ENCODE measurements at regions not wholly inside any gene's neighbourhood (a gene's known extent, or its start where the extent isn't known, plus 50 kb on each side); places are given as distances from the start of the nearest gene placed in this dataset.

DNA sequence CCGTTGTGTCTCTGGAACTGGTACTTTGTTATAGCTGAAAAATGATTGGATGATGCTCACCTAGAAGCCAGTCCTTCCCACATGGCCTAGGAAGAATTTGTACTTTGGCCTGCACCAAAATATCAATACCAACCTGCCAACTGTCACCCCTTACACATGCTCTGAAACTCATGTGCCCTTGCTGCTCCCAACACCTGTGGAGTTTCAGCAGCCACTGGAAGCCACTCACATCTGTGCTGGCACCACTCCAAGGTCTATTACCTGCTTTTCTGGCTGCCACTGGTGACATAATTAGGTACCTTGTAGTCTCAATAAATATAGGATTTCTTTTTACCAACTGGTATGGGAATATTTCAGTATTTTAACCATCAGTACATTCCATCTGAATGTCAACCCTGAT lies 363.6 kb downstream of the SH3GL2 start:
- no peak overlapping the region for H3K27ac Mint-ChIP-seq
- H3K4me3 Mint-ChIP-seq, result no peak overlapping the region

DNA sequence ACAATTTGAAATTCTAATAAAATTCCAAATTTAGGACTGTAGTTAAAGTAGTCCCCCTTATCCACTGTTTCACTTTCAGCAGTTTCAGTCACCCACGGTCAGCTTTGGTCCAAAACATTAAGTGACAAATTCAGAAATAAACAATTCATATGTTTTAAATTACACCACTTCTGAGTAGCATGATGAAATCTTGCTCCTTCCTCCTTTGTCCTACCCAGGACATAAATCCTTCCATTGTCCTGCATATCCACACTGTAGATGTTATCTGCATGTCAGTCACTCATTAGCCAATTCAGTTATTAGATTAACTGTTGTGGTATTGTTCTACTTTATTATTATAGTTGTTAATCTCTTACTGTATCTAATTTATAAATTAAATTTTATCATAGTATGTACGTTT lies 376.5 kb downstream of the SH3GL2 start:
- H3K4me1 Mint-ChIP-seq, result no peaks in the 10 kb centered on the region
- no peaks in the 10 kb centered on the region for H3K9me3 Mint-ChIP-seq
- ChIA-PET CTCF (no interaction called here), POLR2A (no interaction called here)
- no peaks in the 10 kb centered on the region for H3K27me3 Mint-ChIP-seq (ENCODE audit: low read depth)
- ATAC-seq (no peak), DNase-seq (ENCODE audit: low spot score) (no peak)
- H3K27ac Mint-ChIP-seq, result no peak overlapping the region
- H3K4me3 Mint-ChIP-seq, result no peak overlapping the region
- no peaks in the 10 kb centered on the region for H3K36me3 Mint-ChIP-seq
- no peak for TF ChIP-seq SP1 (CRISPR knock-in tag; conservative IDR thresholded peaks at IDR 0.05)
- TF ChIP-seq, protein P1, sequence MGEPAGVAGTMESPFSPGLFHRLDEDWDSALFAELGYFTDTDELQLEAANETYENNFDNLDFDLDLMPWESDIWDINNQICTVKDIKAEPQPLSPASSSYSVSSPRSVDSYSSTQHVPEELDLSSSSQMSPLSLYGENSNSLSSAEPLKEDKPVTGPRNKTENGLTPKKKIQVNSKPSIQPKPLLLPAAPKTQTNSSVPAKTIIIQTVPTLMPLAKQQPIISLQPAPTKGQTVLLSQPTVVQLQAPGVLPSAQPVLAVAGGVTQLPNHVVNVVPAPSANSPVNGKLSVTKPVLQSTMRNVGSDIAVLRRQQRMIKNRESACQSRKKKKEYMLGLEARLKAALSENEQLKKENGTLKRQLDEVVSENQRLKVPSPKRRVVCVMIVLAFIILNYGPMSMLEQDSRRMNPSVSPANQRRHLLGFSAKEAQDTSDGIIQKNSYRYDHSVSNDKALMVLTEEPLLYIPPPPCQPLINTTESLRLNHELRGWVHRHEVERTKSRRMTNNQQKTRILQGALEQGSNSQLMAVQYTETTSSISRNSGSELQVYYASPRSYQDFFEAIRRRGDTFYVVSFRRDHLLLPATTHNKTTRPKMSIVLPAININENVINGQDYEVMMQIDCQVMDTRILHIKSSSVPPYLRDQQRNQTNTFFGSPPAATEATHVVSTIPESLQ (CRISPR knock-in tag; IDR thresholded peaks at IDR 0.05), result no peak
- no peak for TF ChIP-seq KAT7 (CRISPR knock-in tag; IDR thresholded peaks at IDR 0.05; ENCODE audit: borderline replicate concordance)
- no peak for TF ChIP-seq GTF2I (CRISPR knock-in tag; conservative IDR thresholded peaks at IDR 0.05)
- TF ChIP-seq, protein P2, sequence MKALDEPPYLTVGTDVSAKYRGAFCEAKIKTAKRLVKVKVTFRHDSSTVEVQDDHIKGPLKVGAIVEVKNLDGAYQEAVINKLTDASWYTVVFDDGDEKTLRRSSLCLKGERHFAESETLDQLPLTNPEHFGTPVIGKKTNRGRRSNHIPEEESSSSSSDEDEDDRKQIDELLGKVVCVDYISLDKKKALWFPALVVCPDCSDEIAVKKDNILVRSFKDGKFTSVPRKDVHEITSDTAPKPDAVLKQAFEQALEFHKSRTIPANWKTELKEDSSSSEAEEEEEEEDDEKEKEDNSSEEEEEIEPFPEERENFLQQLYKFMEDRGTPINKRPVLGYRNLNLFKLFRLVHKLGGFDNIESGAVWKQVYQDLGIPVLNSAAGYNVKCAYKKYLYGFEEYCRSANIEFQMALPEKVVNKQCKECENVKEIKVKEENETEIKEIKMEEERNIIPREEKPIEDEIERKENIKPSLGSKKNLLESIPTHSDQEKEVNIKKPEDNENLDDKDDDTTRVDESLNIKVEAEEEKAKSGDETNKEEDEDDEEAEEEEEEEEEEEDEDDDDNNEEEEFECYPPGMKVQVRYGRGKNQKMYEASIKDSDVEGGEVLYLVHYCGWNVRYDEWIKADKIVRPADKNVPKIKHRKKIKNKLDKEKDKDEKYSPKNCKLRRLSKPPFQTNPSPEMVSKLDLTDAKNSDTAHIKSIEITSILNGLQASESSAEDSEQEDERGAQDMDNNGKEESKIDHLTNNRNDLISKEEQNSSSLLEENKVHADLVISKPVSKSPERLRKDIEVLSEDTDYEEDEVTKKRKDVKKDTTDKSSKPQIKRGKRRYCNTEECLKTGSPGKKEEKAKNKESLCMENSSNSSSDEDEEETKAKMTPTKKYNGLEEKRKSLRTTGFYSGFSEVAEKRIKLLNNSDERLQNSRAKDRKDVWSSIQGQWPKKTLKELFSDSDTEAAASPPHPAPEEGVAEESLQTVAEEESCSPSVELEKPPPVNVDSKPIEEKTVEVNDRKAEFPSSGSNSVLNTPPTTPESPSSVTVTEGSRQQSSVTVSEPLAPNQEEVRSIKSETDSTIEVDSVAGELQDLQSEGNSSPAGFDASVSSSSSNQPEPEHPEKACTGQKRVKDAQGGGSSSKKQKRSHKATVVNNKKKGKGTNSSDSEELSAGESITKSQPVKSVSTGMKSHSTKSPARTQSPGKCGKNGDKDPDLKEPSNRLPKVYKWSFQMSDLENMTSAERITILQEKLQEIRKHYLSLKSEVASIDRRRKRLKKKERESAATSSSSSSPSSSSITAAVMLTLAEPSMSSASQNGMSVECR (CRISPR knock-in tag; IDR thresholded peaks at IDR 0.05; ENCODE audit: borderline replicate concordance), result no peak
- TF ChIP-seq ZBTB21 (CRISPR knock-in tag; IDR thresholded peaks at IDR 0.05; ENCODE audit: borderline replicate concordance), result no peak
- no peak for TF ChIP-seq TCF7 (CRISPR knock-in tag; IDR thresholded peaks at IDR 0.05; ENCODE audit: low read depth)
- TF ChIP-seq, protein P3, sequence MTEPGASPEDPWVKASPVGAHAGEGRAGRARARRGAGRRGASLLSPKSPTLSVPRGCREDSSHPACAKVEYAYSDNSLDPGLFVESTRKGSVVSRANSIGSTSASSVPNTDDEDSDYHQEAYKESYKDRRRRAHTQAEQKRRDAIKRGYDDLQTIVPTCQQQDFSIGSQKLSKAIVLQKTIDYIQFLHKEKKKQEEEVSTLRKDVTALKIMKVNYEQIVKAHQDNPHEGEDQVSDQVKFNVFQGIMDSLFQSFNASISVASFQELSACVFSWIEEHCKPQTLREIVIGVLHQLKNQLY (CRISPR knock-in tag; IDR thresholded peaks at IDR 0.05), result no peak
- no peak for TF ChIP-seq MYBL2 (CRISPR knock-in tag; IDR thresholded peaks at IDR 0.05)
- TF ChIP-seq ZNF138 (CRISPR knock-in tag; conservative IDR thresholded peaks at IDR 0.05), result no peak
- TF ChIP-seq, protein P4, sequence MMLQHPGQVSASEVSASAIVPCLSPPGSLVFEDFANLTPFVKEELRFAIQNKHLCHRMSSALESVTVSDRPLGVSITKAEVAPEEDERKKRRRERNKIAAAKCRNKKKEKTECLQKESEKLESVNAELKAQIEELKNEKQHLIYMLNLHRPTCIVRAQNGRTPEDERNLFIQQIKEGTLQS (CRISPR knock-in tag; conservative IDR thresholded peaks at IDR 0.05), result no peak
- TF ChIP-seq, protein P5, sequence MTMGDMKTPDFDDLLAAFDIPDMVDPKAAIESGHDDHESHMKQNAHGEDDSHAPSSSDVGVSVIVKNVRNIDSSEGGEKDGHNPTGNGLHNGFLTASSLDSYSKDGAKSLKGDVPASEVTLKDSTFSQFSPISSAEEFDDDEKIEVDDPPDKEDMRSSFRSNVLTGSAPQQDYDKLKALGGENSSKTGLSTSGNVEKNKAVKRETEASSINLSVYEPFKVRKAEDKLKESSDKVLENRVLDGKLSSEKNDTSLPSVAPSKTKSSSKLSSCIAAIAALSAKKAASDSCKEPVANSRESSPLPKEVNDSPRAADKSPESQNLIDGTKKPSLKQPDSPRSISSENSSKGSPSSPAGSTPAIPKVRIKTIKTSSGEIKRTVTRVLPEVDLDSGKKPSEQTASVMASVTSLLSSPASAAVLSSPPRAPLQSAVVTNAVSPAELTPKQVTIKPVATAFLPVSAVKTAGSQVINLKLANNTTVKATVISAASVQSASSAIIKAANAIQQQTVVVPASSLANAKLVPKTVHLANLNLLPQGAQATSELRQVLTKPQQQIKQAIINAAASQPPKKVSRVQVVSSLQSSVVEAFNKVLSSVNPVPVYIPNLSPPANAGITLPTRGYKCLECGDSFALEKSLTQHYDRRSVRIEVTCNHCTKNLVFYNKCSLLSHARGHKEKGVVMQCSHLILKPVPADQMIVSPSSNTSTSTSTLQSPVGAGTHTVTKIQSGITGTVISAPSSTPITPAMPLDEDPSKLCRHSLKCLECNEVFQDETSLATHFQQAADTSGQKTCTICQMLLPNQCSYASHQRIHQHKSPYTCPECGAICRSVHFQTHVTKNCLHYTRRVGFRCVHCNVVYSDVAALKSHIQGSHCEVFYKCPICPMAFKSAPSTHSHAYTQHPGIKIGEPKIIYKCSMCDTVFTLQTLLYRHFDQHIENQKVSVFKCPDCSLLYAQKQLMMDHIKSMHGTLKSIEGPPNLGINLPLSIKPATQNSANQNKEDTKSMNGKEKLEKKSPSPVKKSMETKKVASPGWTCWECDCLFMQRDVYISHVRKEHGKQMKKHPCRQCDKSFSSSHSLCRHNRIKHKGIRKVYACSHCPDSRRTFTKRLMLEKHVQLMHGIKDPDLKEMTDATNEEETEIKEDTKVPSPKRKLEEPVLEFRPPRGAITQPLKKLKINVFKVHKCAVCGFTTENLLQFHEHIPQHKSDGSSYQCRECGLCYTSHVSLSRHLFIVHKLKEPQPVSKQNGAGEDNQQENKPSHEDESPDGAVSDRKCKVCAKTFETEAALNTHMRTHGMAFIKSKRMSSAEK (CRISPR knock-in tag; IDR thresholded peaks at IDR 0.05; ENCODE audit: borderline replicate concordance), result no peak
- TF ChIP-seq HMGA2 (CRISPR knock-in tag; IDR thresholded peaks at IDR 0.05), result no peak
- TF ChIP-seq OVOL2 (CRISPR knock-in tag; IDR thresholded peaks at IDR 0.05; ENCODE audit: borderline replicate concordance), result no peak
- TF ChIP-seq MXD4 (CRISPR knock-in tag; IDR thresholded peaks at IDR 0.05; ENCODE audit: borderline replicate concordance), result no peak
- TF ChIP-seq, protein P6, sequence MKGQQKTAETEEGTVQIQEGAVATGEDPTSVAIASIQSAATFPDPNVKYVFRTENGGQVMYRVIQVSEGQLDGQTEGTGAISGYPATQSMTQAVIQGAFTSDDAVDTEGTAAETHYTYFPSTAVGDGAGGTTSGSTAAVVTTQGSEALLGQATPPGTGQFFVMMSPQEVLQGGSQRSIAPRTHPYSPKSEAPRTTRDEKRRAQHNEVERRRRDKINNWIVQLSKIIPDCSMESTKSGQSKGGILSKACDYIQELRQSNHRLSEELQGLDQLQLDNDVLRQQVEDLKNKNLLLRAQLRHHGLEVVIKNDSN (CRISPR knock-in tag; IDR thresholded peaks at IDR 0.05), result no peak
- TF ChIP-seq JAZF1 (CRISPR knock-in tag; IDR thresholded peaks at IDR 0.05), result no peak

More for the DNA sequence above, 363.6 kb downstream of the SH3GL2 start:
- peaks cover 12% of the 10 kb centered on the region for H3K9me3 Mint-ChIP-seq
- ATAC-seq, result no peak
- DNase-seq (ENCODE audit: low spot score), result no peak
- POLR2A ChIA-PET, result no interaction called here
- CTCF ChIA-PET, result no interaction called here
- H3K4me1 Mint-ChIP-seq, result peaks cover under 1% of the 10 kb centered on the region
- H3K27me3 Mint-ChIP-seq (ENCODE audit: low read depth), result no peaks in the 10 kb centered on the region
- peaks cover 6% of the 10 kb centered on the region for H3K36me3 Mint-ChIP-seq
- TF ChIP-seq, protein P7, sequence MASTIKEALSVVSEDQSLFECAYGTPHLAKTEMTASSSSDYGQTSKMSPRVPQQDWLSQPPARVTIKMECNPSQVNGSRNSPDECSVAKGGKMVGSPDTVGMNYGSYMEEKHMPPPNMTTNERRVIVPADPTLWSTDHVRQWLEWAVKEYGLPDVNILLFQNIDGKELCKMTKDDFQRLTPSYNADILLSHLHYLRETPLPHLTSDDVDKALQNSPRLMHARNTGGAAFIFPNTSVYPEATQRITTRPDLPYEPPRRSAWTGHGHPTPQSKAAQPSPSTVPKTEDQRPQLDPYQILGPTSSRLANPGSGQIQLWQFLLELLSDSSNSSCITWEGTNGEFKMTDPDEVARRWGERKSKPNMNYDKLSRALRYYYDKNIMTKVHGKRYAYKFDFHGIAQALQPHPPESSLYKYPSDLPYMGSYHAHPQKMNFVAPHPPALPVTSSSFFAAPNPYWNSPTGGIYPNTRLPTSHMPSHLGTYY (CRISPR knock-in tag; IDR thresholded peaks at IDR 0.05), result no peak
- no peak for TF ChIP-seq ELF4 (CRISPR knock-in tag; IDR thresholded peaks at IDR 0.05; ENCODE audit: low read depth)
- TF ChIP-seq, protein P8, sequence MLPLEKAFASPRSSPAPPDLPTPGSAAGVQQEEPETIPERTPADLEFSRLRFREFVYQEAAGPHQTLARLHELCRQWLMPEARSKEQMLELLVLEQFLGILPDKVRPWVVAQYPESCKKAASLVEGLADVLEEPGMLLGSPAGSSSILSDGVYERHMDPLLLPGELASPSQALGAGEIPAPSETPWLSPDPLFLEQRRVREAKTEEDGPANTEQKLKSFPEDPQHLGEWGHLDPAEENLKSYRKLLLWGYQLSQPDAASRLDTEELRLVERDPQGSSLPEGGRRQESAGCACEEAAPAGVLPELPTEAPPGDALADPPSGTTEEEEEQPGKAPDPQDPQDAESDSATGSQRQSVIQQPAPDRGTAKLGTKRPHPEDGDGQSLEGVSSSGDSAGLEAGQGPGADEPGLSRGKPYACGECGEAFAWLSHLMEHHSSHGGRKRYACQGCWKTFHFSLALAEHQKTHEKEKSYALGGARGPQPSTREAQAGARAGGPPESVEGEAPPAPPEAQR (CRISPR knock-in tag; IDR thresholded peaks at IDR 0.05), result no peak
- no peak for TF ChIP-seq SMAD4 (CRISPR knock-in tag; IDR thresholded peaks at IDR 0.05)

Data from WTC11 (cell line).